Activated CD8-positive, alpha-beta memory T cell treated with anti-CD3 and anti-CD28 coated beads, Interleukin-2, amount 50 U/mL, for 24 hours (primary cell): ENCODE measurements at regions not wholly inside any gene's neighbourhood (a gene's known extent, or its start where the extent isn't known, plus 50 kb on each side); places are given as distances from the start of the nearest gene placed in this dataset.

ENCODE experiments used
- DNase-seq: peaks from one replicate; pipeline ENCODE4 v3.0.0-alpha.2; 2020; ENCODE audit errors: extremely low read depth

- no peak for DNase-seq
These were observed 852.6 kb downstream of the VRK1 start for GRCh38 chr14:97649752-97650151.

- no peak for DNase-seq
These were observed 858.2 kb downstream of the VRK1 start for GRCh38 chr14:97655169-97655948.

GRCh38 chr14:97657609-97658008 is 860.4 kb downstream of the VRK1 start:
- no peak for DNase-seq

DNA sequence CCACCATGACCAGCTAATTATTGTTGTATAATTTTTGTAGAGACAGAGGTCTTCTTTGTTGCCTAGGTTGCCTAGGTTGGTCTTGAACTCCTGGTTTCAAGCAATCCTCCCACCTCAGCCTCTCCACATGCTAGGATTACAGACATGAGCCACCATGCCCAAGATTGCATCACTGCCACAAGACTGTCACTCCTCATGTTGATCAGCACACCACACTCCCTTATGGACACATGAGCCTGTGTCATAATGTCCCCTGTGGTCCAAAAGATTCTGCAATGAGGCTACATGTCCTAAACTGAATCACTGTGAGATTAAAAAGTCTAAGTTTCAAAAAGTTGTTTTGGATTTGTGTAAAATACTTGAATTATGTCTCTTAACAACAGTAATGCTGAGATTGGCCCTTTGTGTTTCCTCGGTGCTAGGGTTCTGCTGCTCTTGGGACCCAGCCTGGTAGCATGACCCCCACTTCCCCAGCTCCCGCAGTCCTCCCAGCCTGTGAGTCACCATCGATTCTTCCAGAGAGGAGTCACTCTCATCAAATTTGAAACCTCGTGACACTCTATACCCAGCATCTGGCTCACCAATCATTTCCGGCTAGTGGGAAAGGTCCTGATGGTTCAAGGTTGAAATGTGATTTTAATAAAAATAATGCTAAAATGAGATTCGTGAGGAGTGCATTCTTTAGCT is 890.9 kb downstream of the VRK1 start:
- DNase-seq, result no peak

DNA sequence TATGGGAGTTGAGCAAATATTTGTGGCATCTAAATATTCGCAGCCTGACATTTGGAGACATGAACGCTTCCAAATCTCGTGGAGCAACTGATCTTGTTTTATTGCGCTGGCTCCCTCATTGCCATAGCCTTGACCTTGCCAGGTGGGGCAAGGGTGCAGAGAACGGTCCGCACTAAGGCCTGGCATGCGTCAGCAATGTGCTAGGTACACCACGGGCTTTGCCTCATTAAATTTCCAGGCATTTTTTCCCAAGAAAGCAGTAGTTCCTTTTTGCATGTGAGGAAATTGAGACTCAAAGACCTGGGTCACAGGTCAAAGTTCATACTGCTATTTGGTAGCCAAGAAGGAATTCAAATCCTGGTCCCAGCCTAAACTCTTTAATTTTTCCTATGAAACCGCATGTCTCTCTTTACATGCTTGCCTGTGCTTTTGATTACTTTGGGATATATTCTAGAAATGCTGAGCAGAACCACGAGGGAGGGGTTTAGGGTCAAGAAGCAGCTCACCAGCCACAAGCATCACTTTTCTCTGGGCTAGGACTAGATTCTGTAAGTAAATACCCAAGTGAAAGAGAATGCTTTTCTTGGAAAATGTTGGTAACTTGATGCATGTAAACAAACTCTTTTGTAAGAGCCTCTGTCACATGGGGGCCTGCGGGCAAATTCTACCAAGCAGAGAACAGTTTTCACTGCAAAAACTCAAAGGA is 891.6 kb downstream of the VRK1 start:
- no peak for DNase-seq

- no peak for DNase-seq
These were observed 894.9 kb downstream of the VRK1 start for GRCh38 chr14:97692084-97692483.

DNA sequence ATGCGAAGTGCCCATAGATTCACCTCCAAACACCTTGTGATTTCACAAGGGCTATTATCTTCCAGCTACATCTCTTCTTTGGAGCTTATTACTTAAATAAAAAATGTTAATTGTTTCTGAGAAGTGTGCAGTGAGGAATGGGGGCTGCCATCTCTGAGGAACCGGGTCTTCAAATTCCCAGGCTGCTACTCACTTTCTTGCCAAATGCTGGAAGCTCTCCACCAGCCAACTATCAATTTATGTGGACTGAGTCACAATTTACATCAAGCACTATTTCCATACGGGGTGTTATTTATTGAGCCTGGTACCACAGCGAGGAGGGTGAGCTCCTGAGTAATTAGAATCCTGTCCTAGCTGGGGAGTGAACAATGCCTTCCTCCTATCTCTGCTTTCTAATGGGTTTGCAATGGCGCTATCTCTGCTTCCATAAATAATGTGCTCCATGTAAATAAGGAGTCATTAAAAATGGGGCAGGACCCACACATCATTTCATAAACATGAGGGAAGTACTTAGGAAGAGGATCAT is 898.3 kb downstream of the VRK1 start:
- no peak for DNase-seq

- no peak for DNase-seq
These were observed 900.6 kb downstream of the VRK1 start for GRCh38 chr14:97697772-97698171.

- DNase-seq, result no peak
These were observed 901.8 kb downstream of the VRK1 start for GRCh38 chr14:97699026-97699425.

DNA sequence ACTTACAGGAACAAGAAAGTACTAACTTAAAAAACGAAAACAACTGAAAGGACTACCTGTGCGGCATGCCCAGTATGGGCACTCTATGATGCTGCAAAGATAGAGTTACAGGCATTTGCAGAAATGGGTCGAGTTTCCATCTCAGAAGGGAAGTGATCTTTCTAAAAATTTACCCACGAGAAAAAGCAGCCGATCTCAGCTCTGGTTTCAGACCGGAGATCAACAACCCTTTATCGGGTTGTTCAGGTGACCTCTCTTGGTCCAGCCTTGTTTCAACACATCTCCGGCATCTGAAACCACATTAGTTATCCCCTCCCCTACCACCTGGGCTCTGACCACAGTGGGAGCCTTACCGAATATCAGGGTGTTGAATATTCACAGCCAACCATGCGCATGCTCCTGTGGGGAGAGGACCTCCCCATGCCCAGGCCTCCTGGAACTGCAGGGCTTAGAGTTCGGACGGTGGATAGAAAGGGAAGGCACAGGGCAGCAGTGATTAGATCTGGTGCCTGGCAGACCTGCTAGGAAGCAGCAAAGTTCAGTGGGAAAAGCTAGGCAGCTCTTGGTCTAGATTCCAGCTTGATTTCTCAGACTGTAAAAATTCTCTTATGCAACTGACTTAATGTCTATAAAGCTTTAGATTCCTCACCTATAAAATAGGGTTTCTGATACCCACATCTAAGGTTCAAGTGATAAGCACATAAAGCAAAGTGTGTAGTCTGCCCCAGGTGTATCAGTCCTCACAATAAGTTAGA is 906.0 kb downstream of the VRK1 start:
- no peak for DNase-seq

DNA sequence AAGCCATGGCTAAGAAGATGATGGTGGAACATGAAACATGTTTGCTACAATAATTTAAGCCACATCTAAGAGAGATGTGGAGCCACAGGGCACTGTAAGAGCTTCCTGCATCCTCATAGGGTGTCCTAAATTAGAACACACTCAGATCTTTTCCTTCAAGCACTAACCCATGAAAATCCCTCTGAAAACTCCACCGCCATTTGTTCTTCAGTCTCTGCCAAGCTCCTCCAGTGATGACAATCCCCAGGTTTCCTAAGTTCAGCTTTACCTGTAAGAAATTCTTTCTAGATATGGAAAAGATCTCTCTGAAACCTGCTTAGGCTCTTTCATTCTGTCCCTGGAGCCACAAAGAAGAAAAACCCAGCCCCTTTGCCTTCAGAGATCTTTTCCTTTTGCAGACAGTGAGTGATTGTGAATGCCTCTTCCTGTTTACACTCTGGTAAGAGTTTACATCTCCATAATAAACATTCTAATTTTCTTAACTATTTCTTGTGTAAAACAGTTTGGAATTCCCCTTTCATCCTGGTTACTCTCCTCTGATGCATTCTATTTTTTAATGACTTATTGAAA is 907.2 kb downstream of the VRK1 start:
- no peak for DNase-seq

DNA sequence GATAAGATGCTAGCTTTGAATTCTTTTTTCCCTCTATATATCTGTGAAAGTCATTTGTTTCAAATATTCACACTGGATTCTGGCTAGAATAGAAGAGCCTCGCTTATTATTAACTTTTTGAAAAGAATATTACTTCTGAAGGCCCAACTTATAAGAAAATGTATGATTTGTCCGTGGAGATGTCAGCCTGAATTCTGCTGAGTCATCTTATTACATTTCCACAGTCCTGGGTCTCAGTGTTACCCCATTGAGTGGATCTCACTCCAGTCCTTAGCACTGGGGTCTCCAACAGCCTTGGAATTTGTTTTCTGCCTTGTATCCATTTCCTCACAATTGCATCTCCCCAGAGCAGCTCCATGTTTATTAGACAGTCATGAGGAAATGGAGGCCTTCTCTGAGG is 907.9 kb downstream of the VRK1 start:
- DNase-seq, result no peak

GRCh38 chr14:97705976-97706375 is 908.8 kb downstream of the VRK1 start:
- no peak for DNase-seq

GRCh38 chr14:97706819-97707218 is 909.6 kb downstream of the VRK1 start:
- no peak for DNase-seq

- DNase-seq, result no peak
These were observed 910.4 kb downstream of the VRK1 start for GRCh38 chr14:97707603-97708002.

DNA sequence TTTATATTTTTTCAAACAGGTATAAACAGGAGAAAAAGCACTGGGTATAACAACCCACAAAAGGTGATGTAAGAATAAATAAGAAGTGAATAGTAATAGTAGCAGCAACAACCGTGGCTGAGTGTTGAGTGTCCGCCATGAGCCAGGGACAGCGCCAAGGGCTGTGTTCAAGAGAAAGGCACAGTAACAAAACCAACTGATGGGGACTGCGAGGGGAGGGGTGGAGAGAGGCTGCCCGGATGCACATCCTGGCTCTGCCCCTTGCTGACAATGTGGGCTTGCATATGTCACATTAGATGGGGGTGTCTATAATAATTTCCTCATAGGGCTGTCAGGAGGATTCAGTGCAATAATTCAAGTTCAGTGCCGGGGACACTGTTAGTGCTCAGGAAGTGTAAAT is 912.4 kb downstream of the VRK1 start:
- DNase-seq, result no peak

- no peak for DNase-seq
These were observed 913.5 kb downstream of the VRK1 start for GRCh38 chr14:97710726-97711125.

DNA sequence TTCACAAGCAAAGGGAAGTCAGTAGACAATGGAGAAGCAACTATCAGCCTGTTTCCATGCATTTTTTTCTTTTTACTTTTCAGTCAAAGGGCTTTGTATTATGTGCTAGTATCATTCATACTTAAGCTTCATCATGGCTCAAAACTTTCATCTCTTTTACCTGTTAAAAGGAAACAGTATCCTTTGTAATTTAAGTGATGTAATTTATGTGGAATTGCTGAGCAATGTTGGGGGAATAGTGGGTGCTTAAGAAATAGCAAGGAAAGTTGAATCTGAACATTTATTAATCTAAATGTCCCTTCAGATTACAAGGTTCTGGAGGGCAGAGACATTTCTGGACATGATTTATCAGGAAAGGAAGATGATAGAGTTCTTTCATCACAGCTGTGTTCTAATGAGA is 915.3 kb downstream of the VRK1 start:
- DNase-seq, result no peak

DNA sequence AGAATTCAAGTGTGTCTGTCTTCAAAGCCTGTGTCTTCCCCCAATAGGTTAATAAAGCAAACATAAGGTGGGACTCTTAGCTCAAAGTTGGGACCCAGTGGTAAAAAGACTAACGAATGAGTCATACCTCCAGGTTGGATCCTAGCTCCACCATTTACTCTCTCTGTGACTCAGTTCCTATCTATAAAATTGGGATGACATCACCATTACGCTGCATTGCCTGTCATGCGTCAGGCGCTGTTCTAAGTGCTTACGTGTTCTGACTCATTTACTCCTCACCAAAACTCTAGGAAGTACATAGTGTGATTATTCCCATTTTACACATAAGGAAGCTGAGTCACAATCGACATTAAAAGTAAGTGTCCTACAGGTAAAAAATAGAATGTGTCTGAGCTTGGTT is 915.8 kb downstream of the VRK1 start:
- no peak for DNase-seq

GRCh38 chr14:97718886-97719442 is 921.8 kb downstream of the VRK1 start:
- DNase-seq, result no peak

DNA sequence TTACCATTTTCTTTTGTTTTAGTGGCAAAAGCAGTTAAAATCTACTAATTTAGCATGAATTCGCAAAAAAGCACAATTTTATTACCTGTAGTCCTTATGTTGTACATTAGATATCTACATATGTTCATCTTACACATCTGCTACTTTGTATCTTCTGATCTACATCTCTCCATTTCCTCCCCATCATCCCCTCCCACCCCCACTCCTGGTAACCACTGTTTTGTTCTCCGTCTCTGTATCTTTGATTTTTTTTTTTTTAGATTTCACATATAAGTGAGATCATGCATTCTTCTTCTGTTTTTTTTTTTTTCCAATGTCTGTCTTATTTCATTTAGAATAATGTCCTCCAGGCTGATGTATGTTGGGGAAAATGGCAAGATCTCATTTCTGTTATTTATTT is 922.7 kb downstream of the VRK1 start:
- DNase-seq, result no peak
